ENCODE measurements at regions not wholly inside any gene's neighbourhood (a gene's known extent, or its start where the extent isn't known, plus 50 kb on each side); places are given as distances from the start of the nearest gene placed in this dataset.

DNA sequence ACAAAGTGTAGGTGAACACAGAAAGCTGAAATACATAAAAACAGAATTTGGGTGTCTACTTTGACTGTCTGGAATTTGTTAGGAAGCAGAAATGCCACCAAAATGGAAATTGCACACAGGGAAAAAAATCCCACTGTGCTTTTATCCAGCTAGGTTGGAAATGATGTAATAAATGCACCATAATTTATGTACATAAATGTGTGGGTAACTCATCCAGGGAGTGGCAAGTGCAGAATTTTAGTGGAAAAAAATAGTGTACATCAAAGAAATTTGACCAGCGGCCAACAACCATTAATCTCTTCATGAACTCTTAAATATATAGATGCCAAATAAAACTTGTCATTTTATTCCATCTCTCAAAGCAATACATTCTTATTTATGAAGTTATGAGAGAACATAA lies 105.6 kb downstream of the LLPH start:
- TF ChIP-seq, protein P1, sequence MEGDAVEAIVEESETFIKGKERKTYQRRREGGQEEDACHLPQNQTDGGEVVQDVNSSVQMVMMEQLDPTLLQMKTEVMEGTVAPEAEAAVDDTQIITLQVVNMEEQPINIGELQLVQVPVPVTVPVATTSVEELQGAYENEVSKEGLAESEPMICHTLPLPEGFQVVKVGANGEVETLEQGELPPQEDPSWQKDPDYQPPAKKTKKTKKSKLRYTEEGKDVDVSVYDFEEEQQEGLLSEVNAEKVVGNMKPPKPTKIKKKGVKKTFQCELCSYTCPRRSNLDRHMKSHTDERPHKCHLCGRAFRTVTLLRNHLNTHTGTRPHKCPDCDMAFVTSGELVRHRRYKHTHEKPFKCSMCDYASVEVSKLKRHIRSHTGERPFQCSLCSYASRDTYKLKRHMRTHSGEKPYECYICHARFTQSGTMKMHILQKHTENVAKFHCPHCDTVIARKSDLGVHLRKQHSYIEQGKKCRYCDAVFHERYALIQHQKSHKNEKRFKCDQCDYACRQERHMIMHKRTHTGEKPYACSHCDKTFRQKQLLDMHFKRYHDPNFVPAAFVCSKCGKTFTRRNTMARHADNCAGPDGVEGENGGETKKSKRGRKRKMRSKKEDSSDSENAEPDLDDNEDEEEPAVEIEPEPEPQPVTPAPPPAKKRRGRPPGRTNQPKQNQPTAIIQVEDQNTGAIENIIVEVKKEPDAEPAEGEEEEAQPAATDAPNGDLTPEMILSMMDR (conservative IDR thresholded peaks at IDR 0.05; ENCODE audit: control insufficient read depth, insufficient read depth, low read depth, low read length), result no peak
- no peak for DNase-seq (ENCODE audit: low read depth)
- no peak overlapping the region for H3K4me3 ChIP-seq (ENCODE audit: control insufficient read depth, low read depth, low read length)

DNA sequence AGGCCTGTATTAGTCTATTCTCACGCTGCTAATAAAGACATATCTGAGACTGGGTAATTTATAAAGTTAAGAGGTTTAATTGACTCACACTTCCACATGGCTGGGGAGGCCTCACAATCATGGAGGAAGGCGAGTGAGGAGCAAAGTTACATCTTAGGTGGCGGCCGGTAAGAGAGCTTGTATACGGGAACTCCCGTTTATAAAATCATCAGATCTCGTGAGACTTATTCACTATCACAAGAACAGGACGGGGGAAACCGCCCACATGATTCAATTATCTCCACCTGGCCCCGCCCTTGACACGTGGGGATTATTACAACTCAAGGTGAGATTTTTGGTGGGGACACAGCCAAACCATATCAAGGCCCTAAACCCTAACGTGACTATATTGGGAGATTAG lies 110.1 kb downstream of the LLPH start:
- TF ChIP-seq, protein P1 (conservative IDR thresholded peaks at IDR 0.05; ENCODE audit: control insufficient read depth, insufficient read depth, low read depth, low read length), result no peak
- DNase-seq (ENCODE audit: low read depth), result no peak

DNA sequence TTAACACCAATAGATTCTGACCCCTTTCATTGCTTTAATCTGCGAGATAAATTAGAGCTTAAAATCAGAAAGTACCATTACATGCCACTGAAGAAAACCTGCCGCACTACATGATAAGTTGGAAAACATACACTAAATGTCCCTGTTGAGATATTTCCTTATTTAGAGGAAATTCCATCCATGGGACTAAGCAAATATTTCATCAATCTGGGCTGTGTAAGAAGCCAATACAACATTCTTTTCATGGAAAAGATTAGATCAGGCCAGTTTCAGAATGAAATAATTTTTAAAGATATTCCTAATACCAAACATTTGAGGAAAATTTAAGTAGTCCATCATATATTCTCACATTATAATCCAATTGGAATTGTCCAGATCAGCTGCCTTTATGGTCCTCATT lies 112.8 kb downstream of the LLPH start:
- TF ChIP-seq, protein P1 (conservative IDR thresholded peaks at IDR 0.05; ENCODE audit: control insufficient read depth, insufficient read depth, low read depth, low read length), result no peak
- no peak for DNase-seq (ENCODE audit: low read depth)
- H3K4me3 ChIP-seq (ENCODE audit: control insufficient read depth, low read depth, low read length), result no peak overlapping the region

More for the DNA sequence above, 110.1 kb downstream of the LLPH start:
- H3K4me3 ChIP-seq (ENCODE audit: control insufficient read depth, low read depth, low read length), result no peak overlapping the region
